22Rv1 (cell line): ENCODE measurements at regions not wholly inside any gene's neighbourhood (a gene's known extent, or its start where the extent isn't known, plus 50 kb on each side); places are given as distances from the start of the nearest gene placed in this dataset.

ENCODE experiments used
- ZFX ChIP-seq: fragments of 450-650 bp; IDR thresholded peaks from 2 replicates; pipeline ENCODE4 v1.6.1; 2017; ENCODE audit warnings: antibody characterized with exemption, borderline replicate concordance
- TF ChIP-seq, protein P1 (sequence below): fragments of 450-650 bp; IDR thresholded peaks from 2 replicates; pipeline ENCODE4 v1.5.1; 2017; ENCODE audit warnings: mild to moderate bottlenecking

DNA sequence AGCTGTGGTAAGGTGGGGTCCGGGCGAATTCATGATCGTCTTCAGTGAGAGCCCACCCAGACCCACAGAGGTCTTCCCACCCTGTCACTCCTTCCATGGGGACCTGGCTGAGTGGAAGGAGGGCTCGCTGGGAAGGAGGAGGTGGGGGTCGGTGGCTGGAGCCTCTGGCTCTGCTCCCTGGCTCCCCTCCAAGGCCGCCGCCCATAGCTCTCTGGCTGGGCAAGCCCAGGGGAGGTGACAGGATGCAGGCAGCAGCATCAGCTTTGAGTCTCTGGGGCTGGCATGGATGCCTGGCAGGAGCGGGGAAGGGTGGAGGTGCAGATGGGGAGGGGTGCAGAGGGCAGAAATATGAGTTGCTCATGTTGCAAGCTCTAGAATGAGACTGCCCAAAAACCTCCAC is 147.0 kb downstream of the ENGASE start:
- TF ChIP-seq, protein P1, sequence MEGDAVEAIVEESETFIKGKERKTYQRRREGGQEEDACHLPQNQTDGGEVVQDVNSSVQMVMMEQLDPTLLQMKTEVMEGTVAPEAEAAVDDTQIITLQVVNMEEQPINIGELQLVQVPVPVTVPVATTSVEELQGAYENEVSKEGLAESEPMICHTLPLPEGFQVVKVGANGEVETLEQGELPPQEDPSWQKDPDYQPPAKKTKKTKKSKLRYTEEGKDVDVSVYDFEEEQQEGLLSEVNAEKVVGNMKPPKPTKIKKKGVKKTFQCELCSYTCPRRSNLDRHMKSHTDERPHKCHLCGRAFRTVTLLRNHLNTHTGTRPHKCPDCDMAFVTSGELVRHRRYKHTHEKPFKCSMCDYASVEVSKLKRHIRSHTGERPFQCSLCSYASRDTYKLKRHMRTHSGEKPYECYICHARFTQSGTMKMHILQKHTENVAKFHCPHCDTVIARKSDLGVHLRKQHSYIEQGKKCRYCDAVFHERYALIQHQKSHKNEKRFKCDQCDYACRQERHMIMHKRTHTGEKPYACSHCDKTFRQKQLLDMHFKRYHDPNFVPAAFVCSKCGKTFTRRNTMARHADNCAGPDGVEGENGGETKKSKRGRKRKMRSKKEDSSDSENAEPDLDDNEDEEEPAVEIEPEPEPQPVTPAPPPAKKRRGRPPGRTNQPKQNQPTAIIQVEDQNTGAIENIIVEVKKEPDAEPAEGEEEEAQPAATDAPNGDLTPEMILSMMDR, result no peak
- TF ChIP-seq ZFX, result no peak
